HL-60 (cell line): ENCODE measurements at regions not wholly inside any gene's neighbourhood (a gene's known extent, or its start where the extent isn't known, plus 50 kb on each side); places are given as distances from the start of the nearest gene placed in this dataset.
"Not testable (repeated sequence)": the region's sequence is repeated elsewhere in the genome, so short reads cannot be mapped to it uniquely, and the experiment has no call there.

Experiments used
- DNase-seq, 2 experiments: peaks; one replicate each; pipeline ENCODE4 v3.0.0-alpha.2; 2010 to 2020; ENCODE audit warnings: low read depth in 1 of 2, low spot score in 1 of 2
- H3K27ac ChIP-seq: fragments of 250-450 bp; sonication (Bioruptor Pico); replicated peaks from 2 replicates; pipeline ENCODE4 v1.5.1; 2020; ENCODE audit warnings: mild to moderate bottlenecking, moderate library complexity
- H3K27me3 ChIP-seq: fragments of 250-450 bp; sonication (Bioruptor Pico); 2 replicates; pipeline ENCODE4 v1.5.1; 2021; ENCODE audit warnings: mild to moderate bottlenecking, moderate library complexity; ENCODE audit not compliant: insufficient read depth, poor library complexity, severe bottlenecking
- H3K4me3 ChIP-seq: replicated peaks from 2 replicates; pipeline ENCODE4 v1.5.1; 2011; ENCODE audit warnings: mild to moderate bottlenecking, control low read depth, low read length; ENCODE audit not compliant: insufficient read depth
- CTCF ChIP-seq: IDR thresholded peaks from one replicate; pipeline ENCODE4 v1.5.1; 2011; ENCODE audit warnings: low read length, control low read depth, inconsistent platforms; ENCODE audit not compliant: insufficient read depth
- GABPA ChIP-seq: IDR thresholded peaks from 2 replicates; pipeline ENCODE4 v1.6.1; 2012; ENCODE audit warnings: low read depth
- POLR2AphosphoS5 ChIP-seq: IDR thresholded peaks from 2 replicates; pipeline ENCODE4 v1.6.1; 2012; ENCODE audit warnings: low read depth
- SPI1 ChIP-seq: IDR thresholded peaks from 2 replicates; pipeline ENCODE4 v1.6.1; 2012; ENCODE audit warnings: low read depth, mild to moderate bottlenecking, borderline replicate concordance
- TF ChIP-seq, protein P1 (sequence below): IDR thresholded peaks from 2 replicates; pipeline ENCODE4 v1.6.1; 2012; ENCODE audit warnings: low read depth; ENCODE audit not compliant: insufficient replicate concordance

DNA sequence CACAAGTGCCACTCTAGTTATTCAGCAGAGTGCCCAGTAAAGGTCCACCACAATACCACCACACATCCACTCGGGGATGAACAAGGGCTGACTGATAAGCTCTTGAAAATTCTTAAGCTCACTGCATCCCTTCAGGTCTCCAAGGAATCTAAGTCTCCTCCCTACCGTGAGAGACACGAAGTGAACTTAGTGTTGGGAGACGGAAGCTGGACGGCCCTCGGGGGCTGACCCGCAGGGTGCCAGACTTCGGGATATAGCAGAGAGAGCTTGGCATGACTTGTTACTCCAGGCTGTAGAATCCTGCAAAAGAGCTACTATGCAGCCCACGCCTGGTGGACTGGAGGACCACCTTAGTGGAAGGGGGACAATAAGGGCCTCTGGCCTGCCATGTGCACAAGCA is 75.1 kb downstream of the LYZL1 start:
- DNase-seq, H3K4me3 ChIP-seq, H3K27ac ChIP-seq, H3K27me3 ChIP-seq: not testable (repeated sequence)

- H3K4me3 ChIP-seq, H3K27ac ChIP-seq, DNase-seq, H3K27me3 ChIP-seq: not testable (repeated sequence)
These were observed 77.3 kb downstream of the LYZL1 start for GRCh38 chr10:29366206-29366605.

DNA sequence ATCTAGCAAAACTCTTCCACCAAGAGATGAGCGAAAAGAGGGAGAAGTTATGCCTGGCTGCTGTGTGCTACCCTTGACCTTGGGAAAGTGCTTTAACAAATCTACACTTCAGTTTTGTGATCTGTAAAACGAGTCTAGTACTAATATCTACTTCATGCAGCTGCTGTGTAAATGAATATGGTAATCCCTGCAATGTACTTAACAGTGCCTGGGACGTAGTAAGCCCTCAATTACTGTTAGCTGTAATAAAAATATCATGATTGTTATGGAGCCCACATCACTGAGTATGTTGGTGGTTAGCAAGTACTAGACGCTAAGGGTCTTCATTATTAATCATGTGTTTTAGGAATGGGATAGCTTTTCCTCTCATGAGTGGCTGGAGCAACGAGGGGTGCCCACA is 80.5 kb downstream of the LYZL1 start:
- no peak overlapping the region for H3K27ac ChIP-seq
- no peak for DNase-seq
- TF ChIP-seq SPI1 (no peak), POLR2AphosphoS5 (no peak), CTCF (no peak), GABPA (no peak)
- TF ChIP-seq, protein P1, sequence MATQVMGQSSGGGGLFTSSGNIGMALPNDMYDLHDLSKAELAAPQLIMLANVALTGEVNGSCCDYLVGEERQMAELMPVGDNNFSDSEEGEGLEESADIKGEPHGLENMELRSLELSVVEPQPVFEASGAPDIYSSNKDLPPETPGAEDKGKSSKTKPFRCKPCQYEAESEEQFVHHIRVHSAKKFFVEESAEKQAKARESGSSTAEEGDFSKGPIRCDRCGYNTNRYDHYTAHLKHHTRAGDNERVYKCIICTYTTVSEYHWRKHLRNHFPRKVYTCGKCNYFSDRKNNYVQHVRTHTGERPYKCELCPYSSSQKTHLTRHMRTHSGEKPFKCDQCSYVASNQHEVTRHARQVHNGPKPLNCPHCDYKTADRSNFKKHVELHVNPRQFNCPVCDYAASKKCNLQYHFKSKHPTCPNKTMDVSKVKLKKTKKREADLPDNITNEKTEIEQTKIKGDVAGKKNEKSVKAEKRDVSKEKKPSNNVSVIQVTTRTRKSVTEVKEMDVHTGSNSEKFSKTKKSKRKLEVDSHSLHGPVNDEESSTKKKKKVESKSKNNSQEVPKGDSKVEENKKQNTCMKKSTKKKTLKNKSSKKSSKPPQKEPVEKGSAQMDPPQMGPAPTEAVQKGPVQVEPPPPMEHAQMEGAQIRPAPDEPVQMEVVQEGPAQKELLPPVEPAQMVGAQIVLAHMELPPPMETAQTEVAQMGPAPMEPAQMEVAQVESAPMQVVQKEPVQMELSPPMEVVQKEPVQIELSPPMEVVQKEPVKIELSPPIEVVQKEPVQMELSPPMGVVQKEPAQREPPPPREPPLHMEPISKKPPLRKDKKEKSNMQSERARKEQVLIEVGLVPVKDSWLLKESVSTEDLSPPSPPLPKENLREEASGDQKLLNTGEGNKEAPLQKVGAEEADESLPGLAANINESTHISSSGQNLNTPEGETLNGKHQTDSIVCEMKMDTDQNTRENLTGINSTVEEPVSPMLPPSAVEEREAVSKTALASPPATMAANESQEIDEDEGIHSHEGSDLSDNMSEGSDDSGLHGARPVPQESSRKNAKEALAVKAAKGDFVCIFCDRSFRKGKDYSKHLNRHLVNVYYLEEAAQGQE: no peak
- no peaks in the 10 kb centered on the region for H3K27me3 ChIP-seq
- H3K4me3 ChIP-seq: no peak overlapping the region

- no peak for TF ChIP-seq CTCF
- TF ChIP-seq SPI1: no peak
- no peak for TF ChIP-seq GABPA
- no peak for TF ChIP-seq POLR2AphosphoS5
- no peak for DNase-seq
- H3K27ac ChIP-seq: no peak overlapping the region
- H3K4me3 ChIP-seq: no peak overlapping the region
- H3K27me3 ChIP-seq: no peaks in the 10 kb centered on the region
These were observed 81.5 kb downstream of the LYZL1 start for GRCh38 chr10:29370097-29371092.

GRCh38 chr10:29372920-29373319 is 84.0 kb downstream of the LYZL1 start:
- H3K27ac ChIP-seq: no peak overlapping the region
- TF ChIP-seq CTCF (no peak), SPI1 (no peak), GABPA (no peak), POLR2AphosphoS5 (no peak)
- TF ChIP-seq, protein P1: no peak
- no peak for DNase-seq

More at GRCh38 chr10:29372920-29373319, 84.0 kb downstream of the LYZL1 start:
- Histone ChIP-seq H3K27me3 (no peaks in the 10 kb centered on the region), H3K4me3 (no peak overlapping the region)
